SK-N-SH (cell line): ENCODE measurements at regions not wholly inside any gene's neighbourhood (a gene's known extent, or its start where the extent isn't known, plus 50 kb on each side); places are given as distances from the start of the nearest gene placed in this dataset.

Experiments
- CHD2 ChIP-seq: fragments of 150-350 bp; IDR thresholded peaks from 2 replicates; pipeline ENCODE4 v1.6.1; 2018; ENCODE audit warnings: low read length; ENCODE audit not compliant: partially characterized antibody
- CTCF ChIP-seq: fragments of 200-600 bp; sonication (generic); IDR thresholded peaks from 2 replicates; pipeline ENCODE4 v1.6.1; 2017; ENCODE audit warnings: antibody characterized with exemption, mild to moderate bottlenecking, moderate library complexity
- EP300 ChIP-seq, 2 experiments: IDR thresholded peaks; 2 replicates each; pipeline versions ENCODE4 v1.4.0 to v1.6.1; 2012; ENCODE audit warnings: borderline replicate concordance in 1 of 2, low read depth in 1 of 2, low read length in 1 of 2
- EZH2phosphoT487 ChIP-seq: fragments of 200-600 bp; sonication (generic); IDR thresholded peaks from 2 replicates; pipeline ENCODE4 v1.6.1; 2017; ENCODE audit warnings: low read depth, mixed run types, mild to moderate bottlenecking, antibody characterized with exemption, moderate library complexity, borderline replicate concordance
- FOXM1 ChIP-seq: IDR thresholded peaks from 2 replicates; pipeline ENCODE4 v1.4.0; 2012; ENCODE audit warnings: low read depth, mild to moderate bottlenecking
- GABPA ChIP-seq: IDR thresholded peaks from 2 replicates; pipeline ENCODE4 v1.4.0; 2012; ENCODE audit warnings: low read depth, mild to moderate bottlenecking
- IRF3 ChIP-seq: fragments of 150-350 bp; IDR thresholded peaks from 2 replicates; pipeline ENCODE4 v1.6.1; 2016; ENCODE audit warnings: mild to moderate bottlenecking, low read depth, low read length
- MAX ChIP-seq: IDR thresholded peaks from 2 replicates; pipeline ENCODE4 v1.4.0; 2012; ENCODE audit warnings: low read depth
- PBX3 ChIP-seq: IDR thresholded peaks from 2 replicates; pipeline ENCODE4; 2012
- POLR2AphosphoS5 ChIP-seq: IDR thresholded peaks from 2 replicates; pipeline ENCODE4 v1.6.1; 2012; ENCODE audit warnings: low read depth, low read length
- REST ChIP-seq: IDR thresholded peaks from 2 replicates; pipeline ENCODE4 v1.6.1; 2012; ENCODE audit warnings: mild to moderate bottlenecking, low read depth, low read length, moderate library complexity
- RFX5 ChIP-seq: IDR thresholded peaks from 2 replicates; pipeline ENCODE4 v1.6.1; 2012; ENCODE audit warnings: mild to moderate bottlenecking, improper control_type of control experiment, low read length
- USF1 ChIP-seq: IDR thresholded peaks from 2 replicates; pipeline ENCODE4 v1.4.0; 2012; ENCODE audit warnings: low read depth, borderline replicate concordance

- TF ChIP-seq REST (no peak), CTCF (no peak), MAX (no peak), EP300 (IDR thresholded peaks at IDR 0.05; ENCODE audit: borderline replicate concordance in 1 of 2, low read depth in 1 of 2, low read length in 1 of 2) (no peak), USF1 (no peak), PBX3 (no peak), CHD2 (no peak), EZH2phosphoT487 (no peak), RFX5 (no peak), GABPA (no peak), FOXM1 (no peak), POLR2AphosphoS5 (no peak), IRF3 (no peak)
Observed at GRCh38 chr12:125515887-125516286, 450.7 kb downstream of the AACS start.
